GM12873 (cell line): ENCODE measurements at regions not wholly inside any gene's neighbourhood (a gene's known extent, or its start where the extent isn't known, plus 50 kb on each side); places are given as distances from the start of the nearest gene placed in this dataset.

Experiments used
- CTCF ChIP-seq: IDR thresholded peaks from 2 replicates; pipeline ENCODE4 v1.5.1; 2012; ENCODE audit warnings: low read depth, mild to moderate bottlenecking, moderate library complexity, low read length, control low read depth; ENCODE audit not compliant: insufficient read depth; ENCODE audit errors: missing control alignments

GRCh38 chr4:180665994-180666824, 1577.0 kb upstream of the TENM3 start:
- peak; percentile 71 for TF ChIP-seq CTCF

- TF ChIP-seq CTCF, result no peak
Observed at GRCh38 chr4:180668732-180669131, 1574.5 kb upstream of the TENM3 start.

- no peak for TF ChIP-seq CTCF
Observed at GRCh38 chr4:180669680-180670079, 1573.5 kb upstream of the TENM3 start.

GRCh38 chr4:180674619-180675358, 1568.4 kb upstream of the TENM3 start:
- no peak for TF ChIP-seq CTCF

- no peak for TF ChIP-seq CTCF
Observed at GRCh38 chr4:180675359-180675650, 1567.9 kb upstream of the TENM3 start.

GRCh38 chr4:180680305-180680704, 1562.9 kb upstream of the TENM3 start:
- no peak for TF ChIP-seq CTCF

- TF ChIP-seq CTCF, result no peak
Observed at GRCh38 chr4:180682776-180683175, 1560.4 kb upstream of the TENM3 start.
